ENCODE measurements at regions not wholly inside any gene's neighbourhood (a gene's known extent, or its start where the extent isn't known, plus 50 kb on each side); places are given as distances from the start of the nearest gene placed in this dataset.

- Histone ChIP-seq H3K27ac (ENCODE audit: low read depth, low read length) (no peak overlapping the region), H3K14ac (ENCODE audit: insufficient read length) (no peak overlapping the region), H2BK5ac (ENCODE audit: low read depth, low read length) (no peak overlapping the region), H3K4ac (replicated peaks; ENCODE audit: insufficient read length, low read depth, low read length) (no peak overlapping the region), H3K4me1 (replicated peaks in 1 of 4; ENCODE audit: control insufficient read depth in 3 of 4, insufficient read depth in 4 of 4, low read length in 3 of 4) (peaks cover 0 to 5% (median 0%) of the 10 kb centered on the region in 4 experiments; a peak in 3 of 7 replicates), H4K20me1 (replicated peaks in 1 of 2; ENCODE audit: control insufficient read depth in 1 of 2, insufficient read depth in 2 of 2, low read length in 2 of 2) (no peaks in the 10 kb centered on the region), H3K18ac (ENCODE audit: extremely low read depth, low read length) (no peak overlapping the region), H2BK15ac (ENCODE audit: low read length) (no peak overlapping the region), H3K4me3 (ENCODE audit: extremely low read depth in 1 of 4, insufficient read depth in 2 of 4, low read depth in 3 of 4, low read length in 4 of 4) (no peak overlapping the region), H3K27me3 (replicated peaks in 1 of 4; ENCODE audit: control insufficient read depth in 3 of 4, extremely low read depth in 1 of 4, insufficient read depth in 3 of 4, low read length in 3 of 4) (no peaks in the 10 kb centered on the region), H2AFZ (ENCODE audit: low read length) (no peak overlapping the region), H4K5ac (ENCODE audit: insufficient read length, low read depth, low read length) (no peak overlapping the region), H2BK12ac (ENCODE audit: low read depth, low read length) (no peak overlapping the region), H3K36me3 (ENCODE audit: control insufficient read depth in 2 of 4, insufficient read depth in 4 of 4, low read length in 3 of 4) (no peaks in the 10 kb centered on the region), H3K23ac (ENCODE audit: insufficient read length) (no peak overlapping the region), H3K79me2 (ENCODE audit: control insufficient read depth in 1 of 2, insufficient read depth in 2 of 2, low read length in 2 of 2) (no peaks in the 10 kb centered on the region), H2AK5ac (ENCODE audit: low read depth, low read length) (no peak overlapping the region), H3K4me2 (ENCODE audit: insufficient read depth in 1 of 2, low read depth in 2 of 2, low read length in 2 of 2) (no peak overlapping the region), H3K9ac (replicated peaks in 1 of 4; ENCODE audit: extremely low read depth in 1 of 4, low read depth in 3 of 4, low read length in 3 of 4) (no peak overlapping the region), H3K23me2 (ENCODE audit: low read depth, low read length) (no peaks in the 10 kb centered on the region), H3K79me1 (ENCODE audit: low read depth, low read length) (no peaks in the 10 kb centered on the region), H3K9me3 (ENCODE audit: insufficient read depth in 2 of 2, low read depth in 1 of 2, low read length in 1 of 2) (no peaks in the 10 kb centered on the region), H4K8ac (ENCODE audit: extremely low read depth, insufficient read depth, low read length) (no peak overlapping the region), H4K91ac (replicated peaks; ENCODE audit: insufficient read length, low read length) (no peak overlapping the region), H3K56ac (replicated peaks; ENCODE audit: insufficient read length, low read depth, low read length) (no peak overlapping the region), H2BK20ac (ENCODE audit: low read length) (no peak overlapping the region), H2BK120ac (replicated peaks; ENCODE audit: low read depth, low read length) (no peak overlapping the region)
- POLR2A ChIA-PET (ENCODE audit: partially characterized antibody) = no interaction called here
- DNase-seq (ENCODE audit: low read depth in 1 of 2, low spot score in 2 of 2) (no peak), FAIRE-seq (no peak)
- CTCF ChIA-PET (ENCODE audit: partially characterized antibody) = no interaction called here
- TF ChIP-seq POLR2AphosphoS5 (IDR thresholded peaks at IDR 0.05; ENCODE audit: low read depth, low read length) (no peak), ATF3 (IDR thresholded peaks at IDR 0.05; ENCODE audit: insufficient read depth, low read depth, low read length) (no peak)
- WGBS, 2 experiments (ENCODE audit: extremely low coverage in 1 of 2, insufficient coverage in 1 of 2, insufficient read length in 1 of 2, insufficient replicate concordance in 2 of 2, low coverage in 1 of 2, low lambda C conversion rate in 2 of 2, missing lambda C conversion rate in 1 of 2) = 95% methylated on average over 2 of the region's 2 CpGs; no CpG with 5 or more reads in 1 of the 2 experiments
These were observed 502.3 kb downstream of the TBC1D4 start for GRCh38 chr13:74979703-74980102.
